ENCODE measurements at regions not wholly inside any gene's neighbourhood (a gene's known extent, or its start where the extent isn't known, plus 50 kb on each side); places are given as distances from the start of the nearest gene placed in this dataset.

DNA sequence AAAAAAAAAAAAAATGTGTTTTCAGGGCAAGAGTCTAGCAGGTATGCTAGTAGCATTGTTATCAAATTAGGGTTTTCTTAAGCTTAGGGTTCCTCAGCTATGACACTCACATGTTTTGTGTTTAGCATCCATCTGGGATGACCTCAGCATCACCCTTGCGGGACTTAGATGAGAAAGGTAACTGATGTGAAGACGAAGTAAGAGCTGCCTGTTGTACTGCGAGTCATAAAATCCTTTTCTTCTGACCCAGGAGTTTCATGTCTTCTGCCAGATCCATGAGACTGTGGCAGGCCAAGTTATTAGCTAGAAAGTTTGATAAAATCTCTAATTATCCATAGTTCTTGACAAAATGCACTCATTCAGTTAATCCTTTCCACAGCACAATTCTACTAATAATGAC lies 1251.1 kb downstream of the AMY1C start:
- no peaks in the 10 kb centered on the region for H3K9me1 ChIP-seq (replicated peaks; ENCODE audit: control insufficient read depth, extremely low read depth, insufficient read depth, low read length)
- CTCF ChIA-PET: no interaction called here
- no peak overlapping the region for H3K27ac ChIP-seq (ENCODE audit: insufficient read depth, low read depth, low read length)
- no peaks in the 10 kb centered on the region for H4K20me1 ChIP-seq (replicated peaks; ENCODE audit: control insufficient read depth, extremely low read depth, insufficient read depth, low read length)
- no peaks in the 10 kb centered on the region for H3K27me3 ChIP-seq (ENCODE audit: control insufficient read depth in 2 of 2, insufficient read depth in 2 of 2, low read length in 2 of 2)
- no peak overlapping the region for H3K4me3 ChIP-seq (replicated peaks in 1 of 3; ENCODE audit: insufficient read depth in 1 of 3, low read depth in 1 of 3, low read length in 3 of 3)
- no peaks in the 10 kb centered on the region for H3K79me2 ChIP-seq (ENCODE audit: control insufficient read depth, insufficient read depth, low read length)
- intact Hi-C loops (cut with micrococcal nuclease): no loop called here
- dilution Hi-C loops (cut with MboI; ENCODE audit: extremely low pct_ligation_motif_present, low sequenced_read_pairs): no loop called here
- no peak overlapping the region for H3K9ac ChIP-seq (replicated peaks; ENCODE audit: extremely low read depth, insufficient read depth, low read length)
- H3K9me3 ChIP-seq (replicated peaks; ENCODE audit: control insufficient read depth, insufficient read depth, low read length): peaks cover 6% of the 10 kb centered on the region
- FAIRE-seq: no peak
- TF ChIP-seq MYC (IDR thresholded peaks at IDR 0.05; ENCODE audit: low read depth, low read length) (no peak), EZH2 (IDR thresholded peaks at IDR 0.05; ENCODE audit: borderline replicate concordance, low read depth, low read length, severe bottlenecking) (no peak), FOS (IDR thresholded peaks at IDR 0.05; ENCODE audit: borderline replicate concordance, insufficient read depth, low read length) (no peak), POLR2A (IDR thresholded peaks at IDR 0.05; ENCODE audit: low read depth, low read length) (no peak), POLR2AphosphoS5 (IDR thresholded peaks at IDR 0.05; ENCODE audit: insufficient read depth, low read depth, low read length) (no peak), JUN (IDR thresholded peaks at IDR 0.05; ENCODE audit: borderline replicate concordance, insufficient read depth, insufficient read length, low read depth) (no peak), GATA2 (IDR thresholded peaks at IDR 0.05; ENCODE audit: insufficient read depth, insufficient read length, low read depth, low read length) (no peak)
- TF ChIP-seq, protein P1, sequence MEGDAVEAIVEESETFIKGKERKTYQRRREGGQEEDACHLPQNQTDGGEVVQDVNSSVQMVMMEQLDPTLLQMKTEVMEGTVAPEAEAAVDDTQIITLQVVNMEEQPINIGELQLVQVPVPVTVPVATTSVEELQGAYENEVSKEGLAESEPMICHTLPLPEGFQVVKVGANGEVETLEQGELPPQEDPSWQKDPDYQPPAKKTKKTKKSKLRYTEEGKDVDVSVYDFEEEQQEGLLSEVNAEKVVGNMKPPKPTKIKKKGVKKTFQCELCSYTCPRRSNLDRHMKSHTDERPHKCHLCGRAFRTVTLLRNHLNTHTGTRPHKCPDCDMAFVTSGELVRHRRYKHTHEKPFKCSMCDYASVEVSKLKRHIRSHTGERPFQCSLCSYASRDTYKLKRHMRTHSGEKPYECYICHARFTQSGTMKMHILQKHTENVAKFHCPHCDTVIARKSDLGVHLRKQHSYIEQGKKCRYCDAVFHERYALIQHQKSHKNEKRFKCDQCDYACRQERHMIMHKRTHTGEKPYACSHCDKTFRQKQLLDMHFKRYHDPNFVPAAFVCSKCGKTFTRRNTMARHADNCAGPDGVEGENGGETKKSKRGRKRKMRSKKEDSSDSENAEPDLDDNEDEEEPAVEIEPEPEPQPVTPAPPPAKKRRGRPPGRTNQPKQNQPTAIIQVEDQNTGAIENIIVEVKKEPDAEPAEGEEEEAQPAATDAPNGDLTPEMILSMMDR (IDR thresholded peaks at IDR 0.05; ENCODE audit: extremely low read depth in 1 of 2, insufficient read depth in 1 of 2, low read depth in 1 of 2, low read length in 2 of 2): no peak
- TF ChIP-seq, protein P2, sequence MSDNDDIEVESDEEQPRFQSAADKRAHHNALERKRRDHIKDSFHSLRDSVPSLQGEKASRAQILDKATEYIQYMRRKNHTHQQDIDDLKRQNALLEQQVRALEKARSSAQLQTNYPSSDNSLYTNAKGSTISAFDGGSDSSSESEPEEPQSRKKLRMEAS (IDR thresholded peaks at IDR 0.05; ENCODE audit: insufficient read depth, insufficient read length): no peak
- BruUV-seq (replicated peaks): no TSS peak
- H2AFZ ChIP-seq (ENCODE audit: low read depth, low read length): no peak overlapping the region
- POLR2A ChIA-PET: no interaction called here
- DNase-seq (ENCODE audit: low read depth, low spot score): no peak
- no peak overlapping the region for H3K4me2 ChIP-seq (ENCODE audit: insufficient read depth, low read length)
- H3K4me1 ChIP-seq (ENCODE audit: control insufficient read depth, extremely low read depth, insufficient read depth, low read length): no peaks in the 10 kb centered on the region
- H3K36me3 ChIP-seq (ENCODE audit: control insufficient read depth in 2 of 2, extremely low read depth in 1 of 2, insufficient read depth in 2 of 2, low read length in 2 of 2): no peaks in the 10 kb centered on the region

All from endothelial cell of umbilical vein (primary cell).